Right ventricle myocardium superior (tissue), 1 donor: ENCODE measurements at regions not wholly inside any gene's neighbourhood (a gene's known extent, or its start where the extent isn't known, plus 50 kb on each side); places are given as distances from the start of the nearest gene placed in this dataset.

Source experiments
- ATAC-seq: fragments of 200-7000 bp; cut with Tn5 transposase; one replicate; pipeline ENCODE4 v1.9.1; 2020; ENCODE audit warnings: mild to moderate bottlenecking; ENCODE audit not compliant: poor library complexity
- DNase-seq: peaks from one replicate; pipeline ENCODE4 v3.0.0-alpha.2; 2020
- intact Hi-C: fragments of 100-400 bp; cut with DNase I; formaldehyde crosslinking; loops from one replicate; pipeline ENCODE4 v1.11.2; 2022
- donor health status: DM: no; HTN: yes; CAD: no; lungs with severe emphysema.

DNA sequence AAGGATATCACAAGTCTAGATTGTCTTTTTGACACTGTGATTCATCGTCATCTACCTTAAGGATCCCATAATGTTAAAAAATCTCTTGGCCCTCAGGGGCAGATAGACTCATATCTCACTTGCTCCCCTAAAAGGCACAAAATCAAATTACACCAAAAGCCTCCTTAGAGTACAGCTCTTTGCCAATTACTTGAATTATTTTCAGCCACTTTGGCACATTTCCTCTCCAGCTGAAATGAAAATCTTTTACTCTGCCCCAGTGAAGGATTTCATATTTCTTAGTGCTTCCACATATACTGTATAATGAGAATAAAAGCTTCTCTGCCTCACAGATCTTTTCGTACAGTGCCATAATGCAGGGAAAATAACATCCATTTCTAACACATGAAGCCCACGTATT, 190.7 kb upstream of the GBE1 start:
- ATAC-seq (no peak), DNase-seq (no peak)
- intact Hi-C loops: no loop called here

DNA sequence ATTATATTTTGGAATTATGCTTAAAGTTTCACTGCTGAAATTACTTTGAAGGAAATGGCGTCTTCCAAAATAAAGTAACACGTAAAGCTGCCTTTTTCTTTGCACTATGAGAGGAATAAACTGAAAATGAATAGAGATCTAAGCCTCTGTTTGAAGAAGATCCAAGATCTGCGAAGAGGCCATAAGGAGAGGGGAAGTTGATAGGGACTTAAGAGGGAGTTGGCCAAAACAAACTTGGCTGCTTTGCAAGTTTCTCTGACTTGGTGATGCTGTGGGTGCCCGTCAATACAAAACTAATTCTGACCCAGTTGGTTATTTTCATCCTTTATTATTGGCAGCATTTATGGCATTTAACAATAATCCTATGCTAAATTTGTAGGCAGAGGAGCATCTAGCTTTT, 190.2 kb upstream of the GBE1 start:
- intact Hi-C loops: no loop called here
- ATAC-seq (no peak), DNase-seq (no peak)

GRCh38 chr3:81951106-81951505, 189.7 kb upstream of the GBE1 start:
- ATAC-seq (no peak), DNase-seq (no peak)
- intact Hi-C loops: no loop called here

DNA sequence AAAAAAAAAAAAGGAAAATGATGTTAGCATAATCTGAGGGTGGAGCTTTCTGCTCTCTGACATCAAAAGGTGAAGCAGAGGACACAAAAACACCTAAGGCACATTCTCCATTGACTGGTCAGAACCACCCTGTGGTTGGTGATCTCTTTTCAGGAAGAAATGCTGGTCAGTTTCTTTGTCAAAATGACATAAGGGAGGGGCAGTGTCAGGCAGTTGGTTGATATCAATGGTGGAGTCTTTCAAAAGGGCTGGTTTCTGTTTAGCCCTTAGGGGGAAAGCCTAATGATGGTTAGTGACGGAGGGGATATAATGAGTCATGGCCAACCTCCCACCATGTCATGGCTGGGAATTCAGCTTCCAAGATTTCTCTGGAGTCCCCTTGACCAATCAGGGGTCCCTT, 185.9 kb upstream of the GBE1 start:
- intact Hi-C loops: no loop called here
- DNase-seq (no peak), ATAC-seq (no peak)

GRCh38 chr3:81938681-81939080, 177.2 kb upstream of the GBE1 start:
- intact Hi-C loops: no loop called here
- no peak for DNase-seq

GRCh38 chr3:81936817-81937216, 175.4 kb upstream of the GBE1 start:
- intact Hi-C loops: no loop called here
- ATAC-seq: no peak
- no peak for DNase-seq

More at GRCh38 chr3:81938681-81939080, 177.2 kb upstream of the GBE1 start:
- no peak for ATAC-seq

- no peak for ATAC-seq
- intact Hi-C loops: no loop called here
- DNase-seq: no peak
These were observed 171.2 kb upstream of the GBE1 start for GRCh38 chr3:81932681-81933080.

- intact Hi-C loops: no loop called here
- no peak for ATAC-seq
- no peak for DNase-seq
These were observed 170.1 kb upstream of the GBE1 start for GRCh38 chr3:81931265-81932251.

DNA sequence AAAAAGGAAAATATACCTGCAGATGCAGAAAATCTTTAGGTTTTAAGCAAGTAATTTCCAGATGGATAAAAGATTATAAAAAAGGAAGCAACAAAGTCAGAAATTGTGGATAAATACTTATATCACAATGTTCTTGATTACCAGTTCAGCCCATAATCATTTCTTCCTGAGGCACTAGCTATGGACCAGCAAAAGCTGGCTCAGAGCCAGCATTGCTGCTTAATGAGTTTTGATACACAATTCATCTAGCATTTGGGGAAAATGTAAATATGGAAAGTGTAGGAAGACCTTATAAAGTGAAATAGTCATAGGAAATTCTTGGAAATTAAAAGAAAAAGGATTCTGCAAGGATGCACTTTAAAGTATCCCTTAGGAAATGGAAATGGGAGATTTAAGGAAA, 168.3 kb upstream of the GBE1 start:
- no peak for ATAC-seq
- no peak for DNase-seq
- intact Hi-C loops: no loop called here

DNA sequence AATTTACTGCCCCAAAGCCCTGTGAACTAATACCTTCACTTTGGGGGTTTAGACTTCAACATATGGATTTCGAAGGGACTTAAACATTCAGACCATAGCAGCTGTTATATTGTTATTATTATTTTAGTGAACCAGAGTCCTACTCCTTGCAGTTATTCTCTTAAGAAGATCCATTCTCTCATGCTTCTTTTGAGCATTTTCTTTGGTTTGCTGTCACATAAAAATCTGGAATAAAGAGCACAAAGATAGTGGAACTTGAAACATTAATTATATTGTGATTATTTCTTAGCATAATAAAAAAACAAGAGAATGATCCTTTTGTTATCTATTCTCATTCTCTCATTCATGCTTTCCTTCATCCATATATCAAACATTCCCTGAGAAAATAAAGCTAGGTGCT, 166.4 kb upstream of the GBE1 start:
- DNase-seq: no peak
- no peak for ATAC-seq
- intact Hi-C loops: no loop called here

- ATAC-seq: no peak
- no peak for DNase-seq
- intact Hi-C loops: no loop called here
These were observed 163.9 kb upstream of the GBE1 start for GRCh38 chr3:81925385-81925784.

- intact Hi-C loops: no loop called here
- DNase-seq: no peak
- ATAC-seq: no peak
These were observed 161.6 kb upstream of the GBE1 start for GRCh38 chr3:81923038-81923437.

- DNase-seq (no peak), ATAC-seq (no peak)
- intact Hi-C loops: no loop called here
These were observed 161.0 kb upstream of the GBE1 start for GRCh38 chr3:81922404-81922803.

- intact Hi-C loops: no loop called here
- no peak for DNase-seq
These were observed 159.4 kb upstream of the GBE1 start for GRCh38 chr3:81920816-81921215.

GRCh38 chr3:81916890-81917289, 155.4 kb upstream of the GBE1 start:
- intact Hi-C loops: no loop called here
- DNase-seq (no peak), ATAC-seq (no peak)

More at GRCh38 chr3:81920816-81921215, 159.4 kb upstream of the GBE1 start:
- ATAC-seq: no peak

GRCh38 chr3:81913886-81914663, 152.6 kb upstream of the GBE1 start:
- intact Hi-C loops: no loop called here
- DNase-seq (no peak), ATAC-seq (no peak)

- ATAC-seq: no peak
- intact Hi-C loops: no loop called here
- no peak for DNase-seq
These were observed 149.8 kb upstream of the GBE1 start for GRCh38 chr3:81911221-81911620.

DNA sequence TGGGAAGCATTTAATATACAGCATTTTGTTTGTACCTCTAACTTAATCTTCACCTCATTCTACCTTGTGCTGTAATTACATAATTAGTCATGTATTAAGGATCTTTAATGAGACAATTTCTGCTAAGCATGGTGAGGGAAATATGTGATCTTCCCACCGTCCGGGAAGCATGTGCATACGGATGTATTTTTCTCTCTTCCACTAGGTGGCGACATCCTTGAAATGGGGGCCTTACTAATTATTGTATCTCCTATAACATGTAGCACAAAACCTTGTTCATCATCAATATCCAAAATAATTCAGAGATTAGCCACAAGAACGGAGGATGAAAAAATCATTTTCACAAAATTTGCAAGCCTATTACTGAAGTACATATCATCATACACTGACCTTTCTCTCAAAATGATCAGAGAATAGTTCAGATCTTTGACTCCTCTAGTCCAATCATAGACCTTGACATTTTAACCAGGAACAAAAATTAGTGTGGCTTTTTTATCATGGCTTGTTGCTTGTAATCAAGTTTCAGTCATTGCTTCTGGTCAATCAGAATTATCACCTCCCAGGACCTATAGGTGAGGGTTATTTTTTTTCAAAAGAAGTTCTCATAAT, 148.9 kb upstream of the GBE1 start:
- ATAC-seq (peak; percentile 74), DNase-seq (no peak)
- intact Hi-C loops: no loop called here

DNA sequence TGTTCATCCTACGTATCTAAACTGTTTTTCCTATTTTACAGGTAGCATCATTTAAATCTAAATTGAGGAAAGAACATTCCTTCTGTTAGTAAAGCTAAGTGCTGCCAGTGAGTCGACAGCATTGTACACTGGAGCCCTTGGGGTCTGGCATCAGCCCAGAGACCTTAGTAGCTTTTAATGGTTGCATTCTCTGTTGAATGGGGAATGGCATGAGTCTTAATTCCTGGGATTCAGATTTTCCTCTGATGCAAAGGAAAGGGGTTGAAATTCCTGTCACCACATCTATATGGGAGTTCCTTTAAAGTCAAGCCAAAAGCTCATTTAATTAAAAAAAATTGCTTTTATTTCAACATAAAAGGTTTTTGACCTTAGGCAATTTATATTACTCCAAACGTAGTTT, 148.4 kb upstream of the GBE1 start:
- intact Hi-C loops: no loop called here
- ATAC-seq (no peak), DNase-seq (no peak)

DNA sequence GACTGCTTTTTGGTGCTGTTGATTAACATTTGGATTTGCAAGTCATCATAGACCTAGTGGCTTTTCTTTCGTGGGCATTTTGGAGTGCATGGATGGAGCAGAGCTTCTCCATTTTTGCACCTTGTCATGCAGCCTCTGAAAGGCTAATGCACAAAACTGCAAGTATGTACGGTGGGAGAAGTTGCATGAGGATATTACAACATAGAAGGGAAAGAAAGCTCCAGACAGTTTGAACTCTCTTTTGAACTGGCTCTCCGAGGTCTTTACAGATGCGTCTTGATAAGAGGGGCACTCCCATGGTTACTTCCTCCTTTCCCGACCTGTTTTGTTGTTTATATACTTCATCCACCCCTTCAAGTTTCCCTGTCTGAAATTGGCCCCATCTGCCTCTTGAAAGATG, 147.1 kb upstream of the GBE1 start:
- ATAC-seq (no peak), DNase-seq (no peak)
- intact Hi-C loops: no loop called here
